ENCODE measurements at regions not wholly inside any gene's neighbourhood (a gene's known extent, or its start where the extent isn't known, plus 50 kb on each side); places are given as distances from the start of the nearest gene placed in this dataset.
"Not testable (repeated sequence)": the region's sequence is repeated elsewhere in the genome, so short reads cannot be mapped to it uniquely, and the experiment has no call there.

DNA sequence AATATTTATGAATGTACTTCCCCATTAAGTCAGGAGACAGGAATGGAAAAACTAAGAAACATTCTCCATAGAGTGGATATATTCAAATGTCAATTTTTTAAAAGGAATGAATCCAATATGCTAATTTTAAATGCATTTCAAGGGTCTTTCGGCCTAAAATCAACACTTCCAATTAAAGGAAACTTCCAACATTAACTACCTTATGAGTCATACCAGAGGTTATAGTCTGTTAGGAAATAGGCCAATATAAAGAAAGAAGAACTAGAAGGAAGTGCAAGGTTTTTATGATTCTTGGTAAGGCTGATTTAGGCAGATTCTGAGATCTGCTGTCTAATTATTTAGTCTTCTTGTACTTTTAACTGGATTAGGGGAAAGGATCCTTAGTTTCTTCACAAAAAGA lies 260.1 kb upstream of the EDNRA start:
- no peak for DNase-seq (ENCODE audit: low read depth in 2 of 2, low spot score in 1 of 2)

DNA sequence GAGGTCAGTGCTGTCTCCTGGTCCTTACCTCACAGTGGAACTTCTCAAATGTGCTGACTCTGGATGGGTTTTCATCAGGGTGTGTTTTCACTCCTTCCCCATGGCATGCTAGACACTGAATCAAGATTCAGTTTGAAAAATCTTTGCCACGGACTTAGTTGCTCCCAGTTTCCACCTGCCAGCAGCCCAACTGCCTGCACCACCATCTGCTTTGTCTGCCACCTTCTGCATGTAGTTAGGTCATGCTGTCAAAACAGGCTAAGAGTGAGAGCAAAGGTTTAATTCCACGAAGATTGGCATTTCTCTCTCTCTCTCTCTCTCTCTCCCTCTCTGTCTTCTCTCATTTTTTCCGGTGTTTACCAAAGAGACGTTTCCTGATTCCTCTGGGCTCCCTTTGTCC lies 258.0 kb upstream of the EDNRA start:
- DNase-seq (ENCODE audit: low read depth in 2 of 2, low spot score in 1 of 2), result no peak

DNA sequence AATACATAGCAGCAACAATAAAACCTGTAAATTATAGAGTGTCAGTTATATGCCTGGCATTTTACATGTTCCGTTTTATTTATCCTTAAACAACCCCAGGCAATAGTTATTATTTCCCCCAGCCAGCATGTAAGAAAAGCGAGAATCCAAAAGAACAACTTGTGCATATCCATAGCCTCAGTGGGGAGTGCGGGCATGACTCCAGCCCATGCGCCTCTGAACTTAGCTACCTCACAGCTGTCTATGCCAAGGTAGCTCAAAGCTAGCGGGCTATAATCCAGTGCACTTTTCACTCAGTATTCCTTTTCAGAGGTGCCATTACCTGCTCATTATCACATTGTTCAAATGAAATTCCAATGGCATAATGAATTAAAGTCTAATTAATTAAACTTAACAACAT lies 257.3 kb upstream of the EDNRA start:
- DNase-seq (ENCODE audit: low read depth in 2 of 2, low spot score in 1 of 2), result no peak

DNA sequence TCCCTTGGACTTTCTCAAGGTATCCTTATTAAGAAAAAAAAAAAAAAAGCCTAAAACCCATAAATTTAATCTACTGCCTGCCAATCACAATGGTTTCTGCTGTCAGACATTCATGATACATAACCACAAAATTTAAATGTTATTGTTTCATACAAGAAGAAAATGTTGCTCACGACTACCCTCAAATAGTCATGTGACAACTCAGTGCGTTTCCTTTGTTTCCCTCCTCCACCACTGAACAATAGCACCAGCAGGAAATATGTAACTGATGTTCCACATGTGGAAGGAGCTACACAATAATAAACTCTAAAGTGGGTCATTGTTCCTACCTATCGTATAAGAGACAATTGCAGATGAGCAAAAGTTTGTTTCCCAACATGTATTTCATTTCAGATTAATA lies 244.1 kb upstream of the EDNRA start:
- no peak for DNase-seq (ENCODE audit: low read depth in 2 of 2, low spot score in 1 of 2)

- no peak for DNase-seq (ENCODE audit: low read depth in 2 of 2, low spot score in 1 of 2)
Observed at GRCh38 chr4:147244786-147245185, 236.1 kb upstream of the EDNRA start.

GRCh38 chr4:147246096-147246495 lies 234.8 kb upstream of the EDNRA start:
- no peak for DNase-seq (ENCODE audit: low read depth in 2 of 2, low spot score in 1 of 2)

DNA sequence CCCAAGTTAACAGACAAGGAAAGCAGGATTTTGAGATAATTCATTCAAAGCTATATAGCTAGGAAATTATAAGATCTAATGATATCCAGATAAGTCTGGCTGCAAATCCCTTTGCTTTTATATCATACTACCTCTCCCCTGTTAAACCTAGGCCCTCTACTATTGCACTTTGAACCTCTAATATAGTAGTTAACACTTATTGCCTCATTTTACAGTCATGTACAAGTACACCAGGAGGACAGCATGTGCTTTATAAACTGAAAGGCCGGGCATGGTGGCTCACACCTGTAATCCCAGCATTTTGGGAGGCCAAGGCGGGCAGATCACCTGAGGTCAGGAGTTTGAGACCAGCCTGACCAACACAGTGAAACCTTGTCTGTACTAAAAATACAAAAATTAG lies 234.4 kb upstream of the EDNRA start:
- DNase-seq (ENCODE audit: low read depth in 2 of 2, low spot score in 1 of 2), result not testable (repeated sequence)

DNA sequence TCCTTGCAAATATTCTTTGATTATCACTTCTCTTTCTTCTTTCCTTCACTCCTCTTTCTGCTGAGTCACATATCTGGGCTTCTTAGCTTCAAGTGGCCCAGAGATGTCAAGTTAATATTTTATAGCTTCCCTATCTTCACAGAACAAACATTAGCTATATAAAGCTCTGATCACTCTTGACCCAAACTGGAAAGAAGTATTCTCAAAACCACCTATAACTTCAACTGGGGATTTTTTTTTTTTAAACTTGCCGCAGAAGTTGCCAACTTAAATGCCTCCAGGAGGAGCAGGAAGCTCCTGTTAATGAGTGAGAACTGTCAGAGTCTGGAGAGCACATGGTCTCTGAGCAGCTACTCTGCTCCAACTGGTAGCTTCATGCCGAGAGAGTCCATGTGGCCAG lies 233.3 kb upstream of the EDNRA start:
- DNase-seq (ENCODE audit: low read depth in 2 of 2, low spot score in 1 of 2), result no peak

DNA sequence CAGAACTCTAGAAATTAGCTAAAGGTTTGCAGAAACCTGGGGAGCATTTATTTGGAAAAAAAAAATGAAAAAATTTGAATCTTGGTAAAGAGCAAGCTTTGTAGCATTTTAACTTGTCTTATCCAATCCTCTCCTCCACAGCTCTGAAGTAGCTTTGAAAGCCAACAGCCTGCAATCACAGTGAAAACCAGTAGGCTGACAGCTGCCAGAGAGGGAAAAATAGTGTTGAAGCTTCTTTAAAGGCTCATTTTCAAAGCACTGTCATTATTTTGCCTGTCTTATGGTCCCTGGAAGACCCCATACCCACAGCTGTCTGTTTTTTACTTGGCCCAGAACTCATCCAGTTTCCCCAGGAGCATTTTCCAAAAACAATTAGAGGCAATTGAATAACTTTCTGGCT lies 230.8 kb upstream of the EDNRA start:
- DNase-seq (ENCODE audit: low read depth in 2 of 2, low spot score in 1 of 2), result no peak

- DNase-seq (ENCODE audit: low read depth in 2 of 2, low spot score in 1 of 2), result not testable (repeated sequence)
Observed at GRCh38 chr4:147255268-147255667, 225.6 kb upstream of the EDNRA start.

DNA sequence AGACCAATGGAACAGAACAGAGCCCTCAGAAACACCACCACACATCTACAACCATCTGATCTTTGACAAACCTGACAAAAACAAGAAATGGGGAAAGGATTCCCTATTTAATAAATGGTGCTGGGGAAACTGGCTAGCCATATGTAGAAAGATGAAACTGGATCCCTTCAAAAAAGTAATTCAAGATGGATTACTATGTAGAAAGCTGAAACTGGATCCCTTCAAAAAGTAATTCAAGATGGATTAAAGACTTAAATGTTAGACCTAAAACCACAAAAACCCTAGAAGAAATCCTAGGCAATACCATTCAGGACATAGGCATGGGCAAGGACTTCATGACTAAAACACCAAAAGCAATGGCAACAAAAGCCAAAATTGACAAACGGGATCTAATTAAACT lies 221.6 kb upstream of the EDNRA start:
- not testable (repeated sequence) for DNase-seq (ENCODE audit: low read depth in 2 of 2, low spot score in 1 of 2)

DNA sequence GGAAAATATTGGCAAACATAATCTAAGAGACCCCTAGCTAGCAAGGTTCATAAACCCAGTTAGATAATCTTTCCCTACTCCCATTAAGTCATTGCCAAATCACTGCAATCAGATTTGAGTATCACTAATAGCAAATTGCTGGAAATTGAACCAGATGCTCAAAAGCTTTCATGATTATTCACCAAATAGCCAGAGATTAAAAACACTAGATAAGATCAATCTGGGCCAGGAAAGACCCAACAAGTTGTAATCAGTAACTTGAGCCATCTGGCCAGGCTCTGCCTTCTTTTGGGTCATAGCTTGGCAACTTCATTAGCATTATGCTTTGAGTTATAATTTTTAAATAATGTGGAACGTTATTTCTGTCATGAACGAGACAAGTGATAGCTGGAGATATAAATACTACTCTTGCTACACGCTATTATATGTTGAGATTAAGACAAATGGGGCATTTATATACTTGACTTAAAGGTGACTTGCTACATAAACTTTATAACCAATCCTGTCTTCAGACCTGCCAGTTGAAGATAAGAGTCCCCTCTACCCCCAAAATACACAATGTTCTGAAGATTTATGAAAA lies 196.6 kb upstream of the EDNRA start:
- no peak for DNase-seq (ENCODE audit: low read depth in 2 of 2, low spot score in 1 of 2)

GRCh38 chr4:147284935-147285334 lies 196.0 kb upstream of the EDNRA start:
- no peak for DNase-seq (ENCODE audit: low read depth in 2 of 2, low spot score in 1 of 2)

DNA sequence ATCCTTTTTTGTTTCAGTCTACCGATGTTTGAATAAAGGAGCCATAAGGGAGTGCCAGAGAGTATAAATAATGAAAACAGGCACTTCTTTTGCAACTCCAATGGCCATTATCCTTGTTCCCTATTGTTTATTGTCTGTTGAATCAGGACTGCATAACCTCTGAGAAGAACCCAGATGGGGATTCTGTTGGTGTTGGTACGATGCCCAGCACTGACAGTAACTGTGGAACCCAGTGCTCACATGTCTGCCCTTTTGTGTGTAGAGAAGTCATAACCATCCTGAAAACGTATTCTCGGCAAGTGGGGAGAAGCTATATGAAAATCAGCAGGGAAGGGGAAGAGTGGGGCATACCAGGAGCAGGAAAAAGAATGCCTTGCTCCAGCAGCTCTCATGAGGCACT lies 195.1 kb upstream of the EDNRA start:
- DNase-seq (ENCODE audit: low read depth in 2 of 2, low spot score in 1 of 2), result no peak

- DNase-seq (ENCODE audit: low read depth in 2 of 2, low spot score in 1 of 2), result no peak
Observed at GRCh38 chr4:147286846-147287587, 193.9 kb upstream of the EDNRA start.

DNA sequence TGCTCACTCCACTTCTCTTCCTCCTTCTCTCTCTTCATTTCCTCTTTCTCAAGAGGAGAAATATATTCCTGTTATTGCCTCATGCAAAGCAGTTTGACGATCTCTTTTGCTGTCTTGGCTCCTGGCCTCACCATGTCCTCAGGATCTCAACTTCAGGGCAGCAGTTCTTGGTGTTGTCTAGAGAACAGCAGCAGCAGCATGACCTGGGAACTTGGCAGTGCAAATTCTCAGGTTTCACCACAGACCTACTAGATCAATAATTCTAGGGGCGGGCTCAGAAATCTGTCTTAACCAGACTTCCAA lies 193.4 kb upstream of the EDNRA start:
- no peak for DNase-seq (ENCODE audit: low read depth in 2 of 2, low spot score in 1 of 2)

DNA sequence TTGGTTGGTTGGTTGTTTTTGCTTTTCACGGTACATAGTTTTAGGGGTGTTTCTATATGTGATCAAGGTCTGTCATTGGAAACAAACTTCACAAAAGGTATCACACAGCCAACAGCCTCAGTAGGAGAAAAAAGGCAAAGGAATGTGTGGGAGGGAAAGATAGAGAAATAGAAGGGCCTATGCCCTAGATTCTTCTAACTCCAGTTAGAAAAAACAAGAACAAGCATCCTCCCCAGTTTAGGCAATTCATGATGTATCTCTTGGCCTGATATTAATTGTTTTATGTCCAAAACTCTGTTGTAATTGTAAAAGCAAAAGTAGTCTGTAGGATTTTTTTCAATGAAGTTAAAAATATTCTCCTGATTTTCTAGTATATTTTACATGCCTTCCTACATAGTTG lies 192.4 kb upstream of the EDNRA start:
- no peak for DNase-seq (ENCODE audit: low read depth in 2 of 2, low spot score in 1 of 2)

DNA sequence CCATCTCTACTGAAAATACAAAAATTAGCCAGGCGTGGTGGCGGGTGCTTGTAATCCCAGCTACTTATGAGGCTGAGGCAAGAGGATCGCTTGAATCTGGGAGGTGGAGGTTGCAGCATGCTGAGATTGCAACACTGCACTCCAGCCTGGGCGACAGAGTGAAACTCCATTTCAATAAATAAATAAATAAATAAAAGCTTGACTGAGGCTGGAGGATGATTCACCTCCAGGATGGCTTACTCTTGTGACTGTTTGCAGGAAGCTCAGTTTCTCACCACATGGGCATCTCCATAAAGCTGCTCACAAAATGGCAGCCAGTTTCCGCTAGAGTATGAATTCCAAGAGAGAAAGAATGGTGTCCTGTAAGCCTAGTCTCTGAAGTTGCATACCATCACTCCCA lies 191.7 kb upstream of the EDNRA start:
- DNase-seq (ENCODE audit: low read depth in 2 of 2, low spot score in 1 of 2), result no peak

DNA sequence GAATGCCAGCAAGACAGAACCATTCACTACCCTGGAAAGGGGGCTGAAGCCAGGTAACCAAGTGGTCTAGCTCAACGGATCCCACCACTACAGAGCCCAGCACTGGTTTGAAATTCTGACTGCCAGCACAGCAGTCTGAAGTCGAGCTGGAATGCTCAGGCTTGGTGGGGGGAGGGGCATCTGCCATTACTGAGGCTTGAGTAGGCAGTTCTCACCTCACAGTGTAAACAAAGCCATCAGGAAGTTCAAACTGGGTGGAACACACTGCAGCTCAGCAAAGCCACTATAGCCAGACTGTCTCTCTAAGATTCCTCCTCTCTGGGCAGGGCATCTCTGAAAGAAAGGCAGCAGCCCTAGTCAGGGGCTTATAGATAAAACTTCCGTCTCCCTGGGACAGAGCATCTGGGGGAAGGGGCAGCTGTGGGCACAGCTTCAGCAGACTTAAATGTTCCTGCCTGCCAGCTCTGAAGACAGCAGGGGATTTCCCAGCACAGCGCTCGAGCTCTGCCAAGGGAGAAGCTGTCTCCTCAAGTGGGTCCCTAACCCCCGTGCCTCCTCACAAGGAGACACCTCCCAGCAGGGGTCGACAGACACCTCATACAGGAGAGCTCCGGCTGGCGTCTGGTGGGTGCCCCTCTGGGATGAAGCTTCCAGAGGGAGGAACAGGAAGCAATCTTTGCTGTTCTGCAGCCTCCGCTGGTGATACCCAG lies 188.1 kb upstream of the EDNRA start:
- DNase-seq (ENCODE audit: low read depth in 2 of 2, low spot score in 1 of 2), result not testable (repeated sequence)

- DNase-seq (ENCODE audit: low read depth in 2 of 2, low spot score in 1 of 2), result not testable (repeated sequence)
Observed at GRCh38 chr4:147293314-147293677, 187.6 kb upstream of the EDNRA start.

- DNase-seq (ENCODE audit: low read depth in 2 of 2, low spot score in 1 of 2), result no peak
Observed at GRCh38 chr4:147299205-147299604, 181.7 kb upstream of the EDNRA start.

- no peak for DNase-seq (ENCODE audit: low read depth in 2 of 2, low spot score in 1 of 2)
Observed at GRCh38 chr4:147303174-147303872, 177.6 kb upstream of the EDNRA start.
